WTC11 (cell line): ENCODE measurements at regions not wholly inside any gene's neighbourhood (a gene's known extent, or its start where the extent isn't known, plus 50 kb on each side); places are given as distances from the start of the nearest gene placed in this dataset.

ENCODE experiments used
- ATAC-seq: fragments of 200-7000 bp; cut with Tn5 transposase; 2 replicates; pipeline ENCODE4 v1.10.0; 2021; ENCODE audit warnings: mild to moderate bottlenecking, moderate library complexity
- CTCF ChIA-PET: fragments of 300-600 bp; sonication (Branson Sonifier 250); formaldehyde crosslinking; loops from one replicate; lab custom pipeline; 2021; ENCODE audit warnings: antibody characterized with exemption; lab: Charles Lee
- POLR2A ChIA-PET: fragments of 350-600 bp; sonication (Branson Sonifier 250); formaldehyde crosslinking; loops from one replicate; lab custom pipeline; 2021; ENCODE audit warnings: antibody characterized with exemption; lab: Charles Lee
- DNase-seq: peaks from one replicate; pipeline ENCODE4 v3.0.0; 2021; ENCODE audit warnings: low spot score
- H3K27ac Mint-ChIP-seq: 2 replicates; pipeline ENCODE4 v1.8.0; 2021; ENCODE audit warnings: mixed read lengths
- H3K27me3 Mint-ChIP-seq: 2 replicates; pipeline ENCODE4 v1.8.0; 2021; ENCODE audit warnings: low read depth, mild to moderate bottlenecking, moderate library complexity, mixed read lengths
- H3K36me3 Mint-ChIP-seq: 2 replicates; pipeline ENCODE4 v1.8.0; 2021; ENCODE audit warnings: mixed read lengths
- H3K4me1 Mint-ChIP-seq: 2 replicates; pipeline ENCODE4 v1.8.0; 2022; ENCODE audit warnings: mixed read lengths
- H3K4me3 Mint-ChIP-seq: 2 replicates; pipeline ENCODE4 v1.8.0; 2021; ENCODE audit warnings: mild to moderate bottlenecking, moderate library complexity, mixed read lengths
- H3K9me3 Mint-ChIP-seq: 2 replicates; pipeline ENCODE4 v1.8.0; 2021; ENCODE audit warnings: mixed read lengths
- ATF1 ChIP-seq: sonication (generic); formaldehyde crosslinking; IDR thresholded peaks from 2 replicates; pipeline ENCODE4 v1.8.1; 2023; ENCODE audit warnings: mild to moderate bottlenecking, moderate library complexity, missing genetic modification reagents
- ATF6 ChIP-seq: sonication (generic); formaldehyde crosslinking; IDR thresholded peaks from 2 replicates; pipeline ENCODE4 v1.8.1; 2023; ENCODE audit warnings: mild to moderate bottlenecking, missing genetic modification reagents
- EMX1 ChIP-seq: fragments of 250-450 bp; sonication (Bioruptor Pico); IDR thresholded peaks from 2 replicates; pipeline ENCODE4 v1.8.0; 2021; ENCODE audit warnings: mild to moderate bottlenecking
- GABPB1 ChIP-seq: sonication (generic); formaldehyde crosslinking; IDR thresholded peaks from 2 replicates; pipeline ENCODE4 v1.8.1; 2023; ENCODE audit warnings: mild to moderate bottlenecking, missing genetic modification reagents
- GTF2I ChIP-seq: fragments of 250-450 bp; sonication (Bioruptor Pico); conservative IDR thresholded peaks from 2 replicates; pipeline ENCODE4 v1.4.0; 2021; ENCODE audit warnings: mild to moderate bottlenecking
- MLX ChIP-seq: sonication (generic); formaldehyde crosslinking; IDR thresholded peaks from 2 replicates; pipeline ENCODE4 v1.8.1; 2023; ENCODE audit warnings: mild to moderate bottlenecking, missing genetic modification reagents, moderate library complexity
- NR1H2 ChIP-seq: sonication (generic); formaldehyde crosslinking; IDR thresholded peaks from 2 replicates; pipeline ENCODE4 v1.9.0; 2021; ENCODE audit warnings: mild to moderate bottlenecking, moderate library complexity, missing genetic modification reagents
- RORB ChIP-seq: fragments of 250-450 bp; sonication (Bioruptor Pico); IDR thresholded peaks from 2 replicates; pipeline ENCODE4 v1.9.0; 2021; ENCODE audit warnings: mild to moderate bottlenecking
- SMAD3 ChIP-seq: sonication (generic); formaldehyde crosslinking; IDR thresholded peaks from 2 replicates; pipeline ENCODE4 v1.8.0; 2022; ENCODE audit warnings: missing genetic modification reagents, mild to moderate bottlenecking, borderline replicate concordance
- SOX15 ChIP-seq: fragments of 250-450 bp; sonication (Bioruptor Pico); IDR thresholded peaks from 2 replicates; pipeline ENCODE4 v1.9.0; 2021; ENCODE audit warnings: mild to moderate bottlenecking
- ZNF219 ChIP-seq: sonication (generic); formaldehyde crosslinking; IDR thresholded peaks from 2 replicates; pipeline ENCODE4 v1.8.0; 2023; ENCODE audit warnings: missing genetic modification reagents, mild to moderate bottlenecking, borderline replicate concordance
- ZNF232 ChIP-seq: sonication (generic); formaldehyde crosslinking; IDR thresholded peaks from 2 replicates; pipeline ENCODE4 v1.8.0; 2022; ENCODE audit warnings: mild to moderate bottlenecking, missing genetic modification reagents
- ZNF263 ChIP-seq: sonication (generic); formaldehyde crosslinking; IDR thresholded peaks from 2 replicates; pipeline ENCODE4 v1.8.1; 2022; ENCODE audit warnings: low read depth, mild to moderate bottlenecking, moderate library complexity, missing genetic modification reagents
- ZNF512 ChIP-seq: sonication (generic); formaldehyde crosslinking; IDR thresholded peaks from 2 replicates; pipeline ENCODE4 v1.8.1; 2022; ENCODE audit warnings: missing genetic modification reagents, borderline replicate concordance
- TF ChIP-seq, protein P1 (sequence below): sonication (generic); formaldehyde crosslinking; IDR thresholded peaks from 2 replicates; pipeline ENCODE4 v1.8.1; 2022; ENCODE audit warnings: mild to moderate bottlenecking, moderate library complexity, missing genetic modification reagents
- TF ChIP-seq, protein P2 (sequence below): sonication (generic); formaldehyde crosslinking; IDR thresholded peaks from 2 replicates; pipeline ENCODE4 v1.8.0; 2023; ENCODE audit warnings: missing genetic modification reagents, mild to moderate bottlenecking, borderline replicate concordance

GRCh38 chr5:62029303-62029702 lies 276.7 kb upstream of the KIF2A start (continued):
- TF ChIP-seq MLX (CRISPR knock-in tag) (no peak), SMAD3 (CRISPR knock-in tag) (no peak)

- no peak for ATAC-seq
- Mint-ChIP-seq H3K4me1 (peaks cover 15% of the 10 kb centered on the region), H3K9me3 (peaks cover 26% of the 10 kb centered on the region), H3K27ac (no peak overlapping the region), H3K36me3 (peaks cover 9% of the 10 kb centered on the region; the same call in 1 of the 2 replicates), H3K4me3 (no peak overlapping the region), H3K27me3 (peaks cover 36% of the 10 kb centered on the region)
- ChIA-PET CTCF (no interaction called here), POLR2A (no interaction called here)
- no peak for DNase-seq
- TF ChIP-seq, protein P1, sequence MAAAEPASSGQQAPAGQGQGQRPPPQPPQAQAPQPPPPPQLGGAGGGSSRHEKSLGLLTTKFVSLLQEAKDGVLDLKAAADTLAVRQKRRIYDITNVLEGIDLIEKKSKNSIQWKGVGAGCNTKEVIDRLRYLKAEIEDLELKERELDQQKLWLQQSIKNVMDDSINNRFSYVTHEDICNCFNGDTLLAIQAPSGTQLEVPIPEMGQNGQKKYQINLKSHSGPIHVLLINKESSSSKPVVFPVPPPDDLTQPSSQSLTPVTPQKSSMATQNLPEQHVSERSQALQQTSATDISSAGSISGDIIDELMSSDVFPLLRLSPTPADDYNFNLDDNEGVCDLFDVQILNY (CRISPR knock-in tag) = no peak
Measured at GRCh38 chr5:62030326-62030725, 275.7 kb upstream of the KIF2A start.

DNA sequence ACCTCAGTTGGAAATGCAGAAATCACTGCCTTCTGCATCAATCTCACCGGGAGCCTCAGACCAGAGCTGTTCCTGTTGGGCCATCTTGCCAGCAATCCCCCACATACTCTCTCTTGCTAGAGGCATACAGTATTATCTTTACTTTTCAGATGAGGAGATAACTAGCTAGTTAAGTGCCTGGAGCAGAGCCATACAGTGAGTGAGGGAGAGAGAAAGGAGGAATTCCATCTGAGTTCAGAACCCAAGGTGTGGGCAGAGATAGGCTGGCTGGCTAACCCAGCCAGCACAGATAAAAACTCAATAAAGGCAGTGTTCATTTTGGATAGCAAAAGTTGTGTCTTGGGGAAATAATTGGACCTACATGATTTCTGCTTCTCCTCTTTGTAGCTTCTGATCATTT lies 268.0 kb upstream of the KIF2A start:
- DNase-seq (no peak), ATAC-seq (no peak)
- CTCF ChIA-PET = no interaction called here
- Mint-ChIP-seq H3K27ac (no peak overlapping the region), H3K4me3 (no peak overlapping the region), H3K9me3 (peaks cover 10% of the 10 kb centered on the region), H3K27me3 (peaks cover 84% of the 10 kb centered on the region), H3K4me1 (peaks cover 71% of the 10 kb centered on the region)
- POLR2A ChIA-PET = no interaction called here
- TF ChIP-seq ZNF512 (CRISPR knock-in tag) = no peak
- no peak for TF ChIP-seq NR1H2 (CRISPR knock-in tag)
- TF ChIP-seq ATF1 (CRISPR knock-in tag) = no peak
- no peak for TF ChIP-seq RORB (CRISPR knock-in tag)
- TF ChIP-seq GABPB1 (CRISPR knock-in tag) = no peak
- TF ChIP-seq, protein P2, sequence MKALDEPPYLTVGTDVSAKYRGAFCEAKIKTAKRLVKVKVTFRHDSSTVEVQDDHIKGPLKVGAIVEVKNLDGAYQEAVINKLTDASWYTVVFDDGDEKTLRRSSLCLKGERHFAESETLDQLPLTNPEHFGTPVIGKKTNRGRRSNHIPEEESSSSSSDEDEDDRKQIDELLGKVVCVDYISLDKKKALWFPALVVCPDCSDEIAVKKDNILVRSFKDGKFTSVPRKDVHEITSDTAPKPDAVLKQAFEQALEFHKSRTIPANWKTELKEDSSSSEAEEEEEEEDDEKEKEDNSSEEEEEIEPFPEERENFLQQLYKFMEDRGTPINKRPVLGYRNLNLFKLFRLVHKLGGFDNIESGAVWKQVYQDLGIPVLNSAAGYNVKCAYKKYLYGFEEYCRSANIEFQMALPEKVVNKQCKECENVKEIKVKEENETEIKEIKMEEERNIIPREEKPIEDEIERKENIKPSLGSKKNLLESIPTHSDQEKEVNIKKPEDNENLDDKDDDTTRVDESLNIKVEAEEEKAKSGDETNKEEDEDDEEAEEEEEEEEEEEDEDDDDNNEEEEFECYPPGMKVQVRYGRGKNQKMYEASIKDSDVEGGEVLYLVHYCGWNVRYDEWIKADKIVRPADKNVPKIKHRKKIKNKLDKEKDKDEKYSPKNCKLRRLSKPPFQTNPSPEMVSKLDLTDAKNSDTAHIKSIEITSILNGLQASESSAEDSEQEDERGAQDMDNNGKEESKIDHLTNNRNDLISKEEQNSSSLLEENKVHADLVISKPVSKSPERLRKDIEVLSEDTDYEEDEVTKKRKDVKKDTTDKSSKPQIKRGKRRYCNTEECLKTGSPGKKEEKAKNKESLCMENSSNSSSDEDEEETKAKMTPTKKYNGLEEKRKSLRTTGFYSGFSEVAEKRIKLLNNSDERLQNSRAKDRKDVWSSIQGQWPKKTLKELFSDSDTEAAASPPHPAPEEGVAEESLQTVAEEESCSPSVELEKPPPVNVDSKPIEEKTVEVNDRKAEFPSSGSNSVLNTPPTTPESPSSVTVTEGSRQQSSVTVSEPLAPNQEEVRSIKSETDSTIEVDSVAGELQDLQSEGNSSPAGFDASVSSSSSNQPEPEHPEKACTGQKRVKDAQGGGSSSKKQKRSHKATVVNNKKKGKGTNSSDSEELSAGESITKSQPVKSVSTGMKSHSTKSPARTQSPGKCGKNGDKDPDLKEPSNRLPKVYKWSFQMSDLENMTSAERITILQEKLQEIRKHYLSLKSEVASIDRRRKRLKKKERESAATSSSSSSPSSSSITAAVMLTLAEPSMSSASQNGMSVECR (CRISPR knock-in tag) = no peak
- TF ChIP-seq SMAD3 (CRISPR knock-in tag) = no peak
- no peak for TF ChIP-seq EMX1 (CRISPR knock-in tag)
- TF ChIP-seq, protein P1 (CRISPR knock-in tag) = no peak
- TF ChIP-seq ZNF263 (CRISPR knock-in tag) = no peak
- no peak for TF ChIP-seq ATF6
- no peak for TF ChIP-seq SOX15
- no peak for TF ChIP-seq GTF2I (CRISPR knock-in tag)
- no peak for TF ChIP-seq ZNF232
- no peak for TF ChIP-seq ZNF219 (CRISPR knock-in tag)
- TF ChIP-seq, all 79 proteins: peak for 0
- peaks cover 7% of the 10 kb centered on the region for H3K36me3 Mint-ChIP-seq
